CD4-positive, alpha-beta memory T cell (primary cell): ENCODE measurements at regions not wholly inside any gene's neighbourhood (a gene's known extent, or its start where the extent isn't known, plus 50 kb on each side); places are given as distances from the start of the nearest gene placed in this dataset.

Experiments
- CTCF ChIA-PET: fragments of 350-600 bp; sonication (Branson Sonifier 250); formaldehyde crosslinking; loops from one replicate; lab custom pipeline; 2021; ENCODE audit warnings: inconsistent platforms; ENCODE audit not compliant: partially characterized antibody; lab: Charles Lee
- POLR2A ChIA-PET: fragments of 350-600 bp; sonication (Branson Sonifier 250); formaldehyde crosslinking; loops from one replicate; lab custom pipeline; 2021; ENCODE audit not compliant: partially characterized antibody; lab: Charles Lee
- DNase-seq, 5 donors: peaks; one replicate each; pipeline versions ENCODE4 v3.0.0 to v3.0.0-alpha.2; 2020 to 2022; ENCODE audit warnings: mixed read lengths in 1 of 5
- H3K27ac ChIP-seq: one replicate; pipeline ENCODE4 v1.7.0; 2013; ENCODE audit warnings: low read depth, low read length
- H3K27me3 ChIP-seq: 2 replicates; pipeline ENCODE4 v1.7.0; 2013; ENCODE audit warnings: mild to moderate bottlenecking, low read length, moderate library complexity; ENCODE audit not compliant: insufficient read depth
- H3K36me3 ChIP-seq: 2 replicates; pipeline ENCODE4 v1.7.0; 2013; ENCODE audit warnings: mild to moderate bottlenecking, low read length, moderate library complexity; ENCODE audit not compliant: insufficient read depth
- H3K4me1 ChIP-seq: 2 replicates; pipeline ENCODE4 v1.7.0; 2013; ENCODE audit warnings: mild to moderate bottlenecking, low read length, moderate library complexity; ENCODE audit not compliant: insufficient read depth
- H3K4me3 ChIP-seq, 2 donors: one replicate each; pipeline ENCODE4 v1.7.0; 2013; ENCODE audit warnings: low read length in 2 of 2, mild to moderate bottlenecking in 1 of 2
- H3K9me3 ChIP-seq, 2 donors: one replicate each; pipeline ENCODE4 v1.7.0; 2013; ENCODE audit warnings: low read length in 2 of 2, control low read depth in 1 of 2; ENCODE audit not compliant: control insufficient read depth in 1 of 2
- H3K27ac Mint-ChIP-seq, 7 donors: one replicate each; pipeline ENCODE4 v1.8.0; 2020 to 2021; ENCODE audit warnings: mixed read lengths in 7 of 7, mild to moderate bottlenecking in 6 of 7, inconsistent platforms in 3 of 7, moderate library complexity in 3 of 7
- H3K27me3 Mint-ChIP-seq, 2 donors: one replicate each; pipeline ENCODE4 v1.8.0; 2020 to 2021; ENCODE audit warnings: mixed read lengths in 2 of 2
- H3K36me3 Mint-ChIP-seq, 2 donors: one replicate each; pipeline ENCODE4 v1.8.0; 2020 to 2021; ENCODE audit warnings: mixed read lengths in 2 of 2, inconsistent platforms in 1 of 2, mild to moderate bottlenecking in 1 of 2
- H3K4me1 Mint-ChIP-seq, 4 donors: one replicate each; pipeline ENCODE4 v1.8.0; 2020 to 2021; ENCODE audit warnings: mixed read lengths in 4 of 4, mild to moderate bottlenecking in 1 of 4
- H3K4me3 Mint-ChIP-seq, 8 donors: one replicate each; pipeline ENCODE4 v1.8.0; 2020 to 2021; ENCODE audit warnings: mixed read lengths in 8 of 8, mild to moderate bottlenecking in 7 of 8, moderate library complexity in 6 of 8, inconsistent platforms in 3 of 8
- H3K9me3 Mint-ChIP-seq, 8 donors: one replicate each; pipeline ENCODE4 v1.8.0; 2020 to 2021; ENCODE audit warnings: mixed read lengths in 8 of 8, mild to moderate bottlenecking in 5 of 8, inconsistent platforms in 3 of 8, moderate library complexity in 1 of 8
- intact Hi-C: fragments of 100-400 bp; cut with micrococcal nuclease; formaldehyde crosslinking; loops from one replicate; pipeline ENCODE4 v1.15.1; 2023

- Histone ChIP-seq H3K4me3 (no peak overlapping the region), H3K36me3 (no peaks in the 10 kb centered on the region), H3K27ac (no peak overlapping the region), H3K27me3 (no peaks in the 10 kb centered on the region), H3K9me3 (peaks cover 0 to 6% of the 10 kb centered on the region in 2 donors), H3K4me1 (no peaks in the 10 kb centered on the region)
- ChIA-PET CTCF (no interaction called here), POLR2A (no interaction called here)
- no peaks in the 10 kb centered on the region for H3K4me1 Mint-ChIP-seq
- H3K27ac Mint-ChIP-seq = peak overlapping the region in 1 of 7 donors; percentile 81
- H3K36me3 Mint-ChIP-seq = no peaks in the 10 kb centered on the region
- DNase-seq = no peak
- intact Hi-C loops = no loop called here
- no peak overlapping the region for H3K4me3 Mint-ChIP-seq
- H3K9me3 Mint-ChIP-seq = peaks cover 0 to 29% (median 15%) of the 10 kb centered on the region in 8 donors
- no peaks in the 10 kb centered on the region for H3K27me3 Mint-ChIP-seq
Measured at GRCh38 chr2:139409212-139409611, 629.0 kb upstream of the NXPH2 start.

- intact Hi-C loops = no loop called here
- Mint-ChIP-seq H3K9me3 (peaks cover 0 to 18% (median 12%) of the 10 kb centered on the region in 8 donors), H3K27ac (no peak overlapping the region), H3K27me3 (no peaks in the 10 kb centered on the region), H3K4me3 (no peak overlapping the region), H3K36me3 (no peaks in the 10 kb centered on the region), H3K4me1 (no peaks in the 10 kb centered on the region)
- ChIA-PET CTCF (no interaction called here), POLR2A (no interaction called here)
- Histone ChIP-seq H3K9me3 (peaks cover 0 to 6% of the 10 kb centered on the region in 2 donors), H3K4me3 (no peak overlapping the region), H3K4me1 (no peaks in the 10 kb centered on the region), H3K36me3 (no peaks in the 10 kb centered on the region), H3K27me3 (no peaks in the 10 kb centered on the region), H3K27ac (no peak overlapping the region)
- DNase-seq = no peak
Measured at GRCh38 chr2:139403948-139404347, 623.8 kb upstream of the NXPH2 start.

GRCh38 chr2:139394801-139395200 lies 614.6 kb upstream of the NXPH2 start:
- no peak overlapping the region for H3K4me3 Mint-ChIP-seq
- H3K27ac Mint-ChIP-seq = no peak overlapping the region
- DNase-seq = no peak
- H3K36me3 Mint-ChIP-seq = no peaks in the 10 kb centered on the region
- Histone ChIP-seq H3K9me3 (no peaks in the 10 kb centered on the region), H3K36me3 (no peaks in the 10 kb centered on the region), H3K27me3 (no peaks in the 10 kb centered on the region), H3K4me1 (no peaks in the 10 kb centered on the region), H3K4me3 (no peak overlapping the region), H3K27ac (no peak overlapping the region)
- CTCF ChIA-PET = no interaction called here
- H3K27me3 Mint-ChIP-seq = no peaks in the 10 kb centered on the region
- no peaks in the 10 kb centered on the region for H3K4me1 Mint-ChIP-seq
- POLR2A ChIA-PET = no interaction called here
- intact Hi-C loops = no loop called here
- H3K9me3 Mint-ChIP-seq = peaks cover 0 to 12% (median 7%) of the 10 kb centered on the region in 8 donors

GRCh38 chr2:139389391-139389790 lies 609.2 kb upstream of the NXPH2 start:
- H3K36me3 ChIP-seq = no peaks in the 10 kb centered on the region
- DNase-seq = no peak
- no peak overlapping the region for H3K4me3 ChIP-seq
- Mint-ChIP-seq H3K27me3 (no peaks in the 10 kb centered on the region), H3K9me3 (peaks cover 0 to 32% (median 8%) of the 10 kb centered on the region in 8 donors), H3K27ac (no peak overlapping the region), H3K36me3 (no peaks in the 10 kb centered on the region), H3K4me3 (no peak overlapping the region), H3K4me1 (no peaks in the 10 kb centered on the region)
- no peak overlapping the region for H3K27ac ChIP-seq
- no peaks in the 10 kb centered on the region for H3K4me1 ChIP-seq
- no peaks in the 10 kb centered on the region for H3K27me3 ChIP-seq
- ChIA-PET CTCF (no interaction called here), POLR2A (no interaction called here)
- intact Hi-C loops = no loop called here
- H3K9me3 ChIP-seq = no peaks in the 10 kb centered on the region

- no peaks in the 10 kb centered on the region for H3K36me3 Mint-ChIP-seq
- Histone ChIP-seq H3K27me3 (no peaks in the 10 kb centered on the region), H3K9me3 (no peaks in the 10 kb centered on the region), H3K27ac (no peak overlapping the region), H3K4me1 (no peaks in the 10 kb centered on the region), H3K36me3 (no peaks in the 10 kb centered on the region), H3K4me3 (no peak overlapping the region)
- H3K4me3 Mint-ChIP-seq = no peak overlapping the region
- peaks cover 2 to 26% (median 8%) of the 10 kb centered on the region in 8 donors for H3K9me3 Mint-ChIP-seq
- no peak for DNase-seq
- no peaks in the 10 kb centered on the region for H3K27me3 Mint-ChIP-seq
- intact Hi-C loops = no loop called here
- no peak overlapping the region for H3K27ac Mint-ChIP-seq
- ChIA-PET CTCF (no interaction called here), POLR2A (no interaction called here)
- H3K4me1 Mint-ChIP-seq = no peaks in the 10 kb centered on the region
Measured at GRCh38 chr2:139386401-139386800, 606.2 kb upstream of the NXPH2 start.

- no peaks in the 10 kb centered on the region for H3K36me3 ChIP-seq
- H3K4me3 ChIP-seq = no peak overlapping the region
- Mint-ChIP-seq H3K4me3 (no peak overlapping the region), H3K36me3 (no peaks in the 10 kb centered on the region), H3K9me3 (peaks cover 2 to 30% (median 8%) of the 10 kb centered on the region in 8 donors), H3K27me3 (no peaks in the 10 kb centered on the region), H3K27ac (no peak overlapping the region), H3K4me1 (no peaks in the 10 kb centered on the region)
- DNase-seq = no peak
- no peaks in the 10 kb centered on the region for H3K4me1 ChIP-seq
- intact Hi-C loops = no loop called here
- ChIA-PET POLR2A (no interaction called here), CTCF (no interaction called here)
- H3K27ac ChIP-seq = no peak overlapping the region
- no peaks in the 10 kb centered on the region for H3K9me3 ChIP-seq
- H3K27me3 ChIP-seq = no peaks in the 10 kb centered on the region
Measured at GRCh38 chr2:139383532-139383931, 603.3 kb upstream of the NXPH2 start.

GRCh38 chr2:139380051-139380450 lies 599.9 kb upstream of the NXPH2 start:
- H3K27me3 Mint-ChIP-seq = no peaks in the 10 kb centered on the region
- H3K4me3 Mint-ChIP-seq = no peak overlapping the region
- no peak for DNase-seq
- ChIA-PET POLR2A (no interaction called here), CTCF (no interaction called here)
- Histone ChIP-seq H3K4me1 (no peaks in the 10 kb centered on the region), H3K9me3 (no peaks in the 10 kb centered on the region), H3K36me3 (no peaks in the 10 kb centered on the region), H3K27ac (no peak overlapping the region), H3K27me3 (no peaks in the 10 kb centered on the region), H3K4me3 (no peak overlapping the region)
- H3K27ac Mint-ChIP-seq = no peak overlapping the region
- H3K36me3 Mint-ChIP-seq = no peaks in the 10 kb centered on the region
- intact Hi-C loops = no loop called here
- H3K9me3 Mint-ChIP-seq = peaks cover 0 to 26% (median 10%) of the 10 kb centered on the region in 8 donors
- no peaks in the 10 kb centered on the region for H3K4me1 Mint-ChIP-seq

- Histone ChIP-seq H3K36me3 (no peaks in the 10 kb centered on the region), H3K9me3 (no peaks in the 10 kb centered on the region), H3K27me3 (no peaks in the 10 kb centered on the region), H3K4me1 (no peaks in the 10 kb centered on the region), H3K27ac (no peak overlapping the region), H3K4me3 (no peak overlapping the region)
- CTCF ChIA-PET = no interaction called here
- peak in 1 of 5 donors; percentile 16 for DNase-seq
- Mint-ChIP-seq H3K4me1 (no peaks in the 10 kb centered on the region), H3K27ac (no peak overlapping the region), H3K4me3 (no peak overlapping the region), H3K27me3 (no peaks in the 10 kb centered on the region), H3K9me3 (peaks cover 2 to 21% (median 9%) of the 10 kb centered on the region in 8 donors), H3K36me3 (no peaks in the 10 kb centered on the region)
- POLR2A ChIA-PET = no interaction called here
- intact Hi-C loops = no loop called here
Measured at GRCh38 chr2:139378373-139378772, 598.2 kb upstream of the NXPH2 start.
